Breast epithelium (tissue), 4 donors: ENCODE measurements at regions not wholly inside any gene's neighbourhood (a gene's known extent, or its start where the extent isn't known, plus 50 kb on each side); places are given as distances from the start of the nearest gene placed in this dataset.

Experiments used
- DNase-seq, 2 donors: peaks; one replicate each; pipeline ENCODE4 v3.0.0-alpha.2; 2019; ENCODE audit warnings: low spot score in 2 of 2
- H3K27ac ChIP-seq, 2 donors: fragments of 200-600 bp; sonication (generic) in 1 of 2; one replicate each; pipeline ENCODE4 v1.5.1; 2016 to 2019; ENCODE audit warnings: mild to moderate bottlenecking in 1 of 2
- H3K27me3 ChIP-seq, 2 donors: fragments of 200-600 bp; sonication (generic) in 1 of 2; one replicate each; pipeline versions ENCODE4 v1.5.1 to v1.6.0; 2017 to 2019; ENCODE audit warnings: control low read depth in 1 of 2, mild to moderate bottlenecking in 1 of 2
- H3K36me3 ChIP-seq: fragments of 200-600 bp; one replicate; pipeline ENCODE4 v1.5.1; 2019
- H3K4me1 ChIP-seq, 2 donors: fragments of 200-600 bp; sonication (generic); one replicate each; pipeline ENCODE4 v1.5.1; 2016 to 2019; ENCODE audit warnings: control low read depth in 1 of 2
- H3K4me3 ChIP-seq, 3 donors: fragments of 200-600 bp; sonication (generic); 1 replicate in 2 of 3; 2 replicates in 1 of 3; pipeline ENCODE4 v1.5.1; 2016 to 2019; ENCODE audit warnings: mild to moderate bottlenecking in 3 of 3, moderate library complexity in 2 of 3
- H3K9me3 ChIP-seq, 2 donors: fragments of 200-600 bp; sonication (generic) in 1 of 2; one replicate each; pipeline ENCODE4 v1.5.1; 2016 to 2019; ENCODE audit warnings: control low read depth in 1 of 2
- POLR2A ChIP-seq: fragments of 450-650 bp; IDR thresholded peaks from one replicate; pipeline ENCODE4 v1.6.1; 2016; ENCODE audit warnings: antibody characterized with exemption, mild to moderate bottlenecking, moderate library complexity
- POLR2AphosphoS5 ChIP-seq, 3 donors: sonication (generic); formaldehyde crosslinking; IDR thresholded peaks; one replicate each; pipeline ENCODE4 v1.6.1; 2017; ENCODE audit warnings: antibody characterized with exemption in 3 of 3
- intact Hi-C: fragments of 100-400 bp; cut with DNase I; formaldehyde crosslinking; loops from one replicate; pipeline ENCODE4 v1.15.1; 2023; ENCODE audit warnings: low total_unique reads
- TF ChIP-seq, protein P1 (sequence below), 3 donors: fragments of 450-650 bp; IDR thresholded peaks; one replicate each; pipeline ENCODE4 v1.5.1; 2016 to 2017; ENCODE audit warnings: antibody characterized with exemption in 3 of 3, mild to moderate bottlenecking in 3 of 3, moderate library complexity in 3 of 3

DNA sequence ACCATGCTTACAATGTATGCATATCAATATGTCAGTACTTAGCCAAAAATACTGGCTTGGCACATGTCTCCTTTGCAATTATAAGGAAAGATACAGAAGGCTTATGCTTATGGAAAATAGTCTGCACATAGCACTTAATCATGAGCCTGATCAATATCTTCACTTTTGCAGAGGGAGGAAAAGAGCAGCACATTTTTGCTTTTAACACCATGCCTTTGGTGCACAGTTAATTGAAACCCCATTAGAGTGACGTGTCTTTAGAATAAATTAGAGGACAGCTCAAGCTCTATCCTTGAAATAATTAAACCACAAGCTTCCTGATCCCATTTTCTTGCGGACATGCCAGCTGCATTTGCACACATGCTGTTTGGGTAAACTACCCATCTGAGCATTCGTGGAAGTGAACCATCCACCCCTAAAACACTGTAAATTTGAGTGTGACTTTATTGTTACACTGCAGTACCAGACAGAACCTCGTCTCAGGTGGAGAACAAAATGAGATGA is 839.9 kb upstream of the MGAT4C start:
- intact Hi-C loops = no loop called here
- no peak for DNase-seq
- no peak overlapping the region for H3K27ac ChIP-seq
- H3K36me3 ChIP-seq = no peaks in the 10 kb centered on the region
- no peaks in the 10 kb centered on the region for H3K27me3 ChIP-seq
- no peak overlapping the region for H3K4me3 ChIP-seq
- no peaks in the 10 kb centered on the region for H3K4me1 ChIP-seq
- no peaks in the 10 kb centered on the region for H3K9me3 ChIP-seq
- TF ChIP-seq POLR2A (no peak), POLR2AphosphoS5 (IDR thresholded peaks at IDR 0.05) (no peak)
- TF ChIP-seq, protein P1, sequence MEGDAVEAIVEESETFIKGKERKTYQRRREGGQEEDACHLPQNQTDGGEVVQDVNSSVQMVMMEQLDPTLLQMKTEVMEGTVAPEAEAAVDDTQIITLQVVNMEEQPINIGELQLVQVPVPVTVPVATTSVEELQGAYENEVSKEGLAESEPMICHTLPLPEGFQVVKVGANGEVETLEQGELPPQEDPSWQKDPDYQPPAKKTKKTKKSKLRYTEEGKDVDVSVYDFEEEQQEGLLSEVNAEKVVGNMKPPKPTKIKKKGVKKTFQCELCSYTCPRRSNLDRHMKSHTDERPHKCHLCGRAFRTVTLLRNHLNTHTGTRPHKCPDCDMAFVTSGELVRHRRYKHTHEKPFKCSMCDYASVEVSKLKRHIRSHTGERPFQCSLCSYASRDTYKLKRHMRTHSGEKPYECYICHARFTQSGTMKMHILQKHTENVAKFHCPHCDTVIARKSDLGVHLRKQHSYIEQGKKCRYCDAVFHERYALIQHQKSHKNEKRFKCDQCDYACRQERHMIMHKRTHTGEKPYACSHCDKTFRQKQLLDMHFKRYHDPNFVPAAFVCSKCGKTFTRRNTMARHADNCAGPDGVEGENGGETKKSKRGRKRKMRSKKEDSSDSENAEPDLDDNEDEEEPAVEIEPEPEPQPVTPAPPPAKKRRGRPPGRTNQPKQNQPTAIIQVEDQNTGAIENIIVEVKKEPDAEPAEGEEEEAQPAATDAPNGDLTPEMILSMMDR (IDR thresholded peaks at IDR 0.05) = no peak

DNA sequence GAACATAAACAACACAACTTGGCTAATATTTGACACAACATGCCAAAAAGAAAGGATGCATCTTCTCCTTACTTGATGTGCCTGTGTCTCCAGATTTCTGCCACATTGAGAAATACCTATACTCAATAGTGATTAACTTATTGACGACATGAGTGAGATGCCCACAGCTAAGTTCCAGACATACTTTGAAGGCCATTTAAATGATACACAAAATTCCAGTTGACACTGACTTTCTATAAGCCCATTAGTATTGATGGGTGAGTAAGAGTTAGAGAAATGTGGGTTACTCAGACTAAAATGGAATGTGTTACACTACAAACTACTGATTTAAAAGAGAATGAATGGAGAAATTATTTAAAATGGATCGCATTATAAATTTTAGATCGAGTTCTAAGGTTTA is 838.2 kb upstream of the MGAT4C start:
- Histone ChIP-seq H3K27ac (no peak overlapping the region), H3K27me3 (no peaks in the 10 kb centered on the region), H3K9me3 (no peaks in the 10 kb centered on the region), H3K4me1 (no peaks in the 10 kb centered on the region), H3K36me3 (no peaks in the 10 kb centered on the region), H3K4me3 (no peak overlapping the region)
- TF ChIP-seq POLR2A (no peak), POLR2AphosphoS5 (IDR thresholded peaks at IDR 0.05) (no peak)
- TF ChIP-seq, protein P1 (IDR thresholded peaks at IDR 0.05) = no peak
- intact Hi-C loops = no loop called here
- DNase-seq = no peak

DNA sequence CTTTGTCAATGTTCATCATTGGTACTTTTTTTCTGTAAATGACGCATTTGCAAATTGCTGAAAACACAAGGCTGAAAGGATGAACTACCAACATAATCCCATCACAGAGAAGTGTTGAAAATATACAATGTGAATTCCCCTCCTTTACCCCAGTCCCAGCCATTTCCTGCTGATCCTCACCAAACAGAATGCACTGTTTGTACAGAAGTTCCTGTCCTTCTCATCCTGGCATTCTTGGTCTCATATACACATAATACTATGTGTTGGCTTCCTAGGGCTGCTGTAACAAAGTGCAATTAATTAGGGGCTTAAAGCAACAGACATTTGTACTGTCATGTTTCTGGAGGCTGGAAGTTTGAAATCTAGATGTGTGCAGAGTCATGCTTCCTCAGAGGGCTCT is 836.2 kb upstream of the MGAT4C start:
- TF ChIP-seq POLR2A (no peak), POLR2AphosphoS5 (IDR thresholded peaks at IDR 0.05) (no peak)
- TF ChIP-seq, protein P1 (IDR thresholded peaks at IDR 0.05) = no peak
- Histone ChIP-seq H3K27ac (no peak overlapping the region), H3K4me1 (no peaks in the 10 kb centered on the region), H3K36me3 (no peaks in the 10 kb centered on the region), H3K27me3 (no peaks in the 10 kb centered on the region), H3K4me3 (no peak overlapping the region), H3K9me3 (no peaks in the 10 kb centered on the region)
- no peak for DNase-seq
- intact Hi-C loops = no loop called here

DNA sequence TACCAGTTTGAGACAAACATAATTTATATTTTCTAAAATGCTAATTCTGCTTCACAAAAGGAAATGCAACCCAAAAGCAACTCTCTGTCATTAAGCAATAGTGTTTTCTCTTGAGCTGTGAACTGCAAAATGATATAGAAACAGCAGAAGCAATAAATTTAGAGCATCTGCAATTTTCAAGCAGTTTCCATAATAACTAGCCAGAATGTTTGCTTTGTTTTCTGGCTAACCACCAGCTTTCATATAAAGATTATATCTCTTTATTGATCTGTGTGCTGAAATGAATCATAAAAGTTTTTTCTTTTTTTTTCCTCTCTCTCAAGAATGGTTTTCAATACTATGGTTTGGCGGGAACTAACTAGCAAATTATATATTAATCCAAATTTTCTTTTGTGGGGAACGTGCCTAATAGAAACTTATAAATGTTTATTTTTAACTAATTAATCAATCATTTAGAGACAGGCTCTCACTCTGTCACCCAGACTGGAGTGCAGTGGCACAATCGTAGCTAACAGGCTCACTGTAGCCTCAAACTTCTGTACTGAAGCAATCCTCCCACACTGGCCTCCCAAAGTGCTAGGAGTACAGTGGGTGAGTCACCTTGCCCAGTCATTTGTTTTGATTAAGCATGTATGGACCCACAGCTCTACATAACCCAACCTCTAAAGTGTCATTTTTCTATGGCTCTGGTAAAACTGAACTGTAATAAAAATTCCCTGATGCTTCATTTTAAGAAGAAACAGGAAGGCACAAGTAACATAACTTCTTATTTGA is 830.1 kb upstream of the MGAT4C start:
- no peaks in the 10 kb centered on the region for H3K4me1 ChIP-seq
- H3K9me3 ChIP-seq = no peaks in the 10 kb centered on the region
- DNase-seq = no peak
- H3K27me3 ChIP-seq = no peaks in the 10 kb centered on the region
- intact Hi-C loops = no loop called here
- no peak overlapping the region for H3K4me3 ChIP-seq
- TF ChIP-seq POLR2AphosphoS5 (IDR thresholded peaks at IDR 0.05) (no peak), POLR2A (no peak)
- TF ChIP-seq, protein P1 (IDR thresholded peaks at IDR 0.05) = no peak
- no peak overlapping the region for H3K27ac ChIP-seq
- no peaks in the 10 kb centered on the region for H3K36me3 ChIP-seq

DNA sequence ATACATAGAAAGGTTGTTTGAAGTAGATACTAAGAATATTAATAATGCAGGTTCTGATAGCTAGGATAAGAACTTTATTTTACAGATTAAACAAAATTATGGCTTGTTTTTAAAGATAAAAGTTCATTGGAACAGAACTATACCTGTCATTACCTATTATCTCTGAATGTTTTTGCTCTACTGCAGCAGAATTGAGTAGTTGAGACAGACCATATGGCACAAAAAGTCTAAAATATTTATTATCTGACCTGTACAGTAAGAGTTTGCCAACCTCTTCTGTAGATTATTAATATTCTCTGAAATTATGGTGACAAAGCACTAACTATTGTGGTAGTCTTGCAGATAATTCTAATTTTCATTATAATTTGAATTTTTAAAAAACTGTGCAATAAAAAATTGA is 829.1 kb upstream of the MGAT4C start:
- DNase-seq = no peak
- Histone ChIP-seq H3K27me3 (no peaks in the 10 kb centered on the region), H3K27ac (no peak overlapping the region), H3K36me3 (no peaks in the 10 kb centered on the region), H3K9me3 (no peaks in the 10 kb centered on the region), H3K4me1 (no peaks in the 10 kb centered on the region), H3K4me3 (no peak overlapping the region)
- TF ChIP-seq POLR2AphosphoS5 (IDR thresholded peaks at IDR 0.05) (no peak), POLR2A (no peak)
- TF ChIP-seq, protein P1 (IDR thresholded peaks at IDR 0.05) = no peak
- intact Hi-C loops = no loop called here
